Right lobe of liver (tissue), 4 donors: ENCODE measurements at regions not wholly inside any gene's neighbourhood (a gene's known extent, or its start where the extent isn't known, plus 50 kb on each side); places are given as distances from the start of the nearest gene placed in this dataset.

Source experiments
- POLR2A ChIP-seq: fragments of 450-650 bp; IDR thresholded peaks from one replicate; pipeline ENCODE4 v1.6.1; 2017; ENCODE audit warnings: antibody characterized with exemption, mild to moderate bottlenecking
- TF ChIP-seq, protein P1 (sequence below), 4 donors: fragments of 200-600 bp in 3 of 4; fragments of 450-650 bp in 1 of 4; IDR thresholded peaks; one replicate each; pipeline versions ENCODE4 v1.5.1 to v1.8.0; 2016 to 2022; ENCODE audit warnings: antibody characterized with exemption in 4 of 4, mild to moderate bottlenecking in 2 of 4
- donor health status: DM: no; HTN: no; CAD: no.
- donor health status: DM: no; HTN: no; CAD: no.
- donor health status: DM: no; HTN: yes; CAD: no.

DNA sequence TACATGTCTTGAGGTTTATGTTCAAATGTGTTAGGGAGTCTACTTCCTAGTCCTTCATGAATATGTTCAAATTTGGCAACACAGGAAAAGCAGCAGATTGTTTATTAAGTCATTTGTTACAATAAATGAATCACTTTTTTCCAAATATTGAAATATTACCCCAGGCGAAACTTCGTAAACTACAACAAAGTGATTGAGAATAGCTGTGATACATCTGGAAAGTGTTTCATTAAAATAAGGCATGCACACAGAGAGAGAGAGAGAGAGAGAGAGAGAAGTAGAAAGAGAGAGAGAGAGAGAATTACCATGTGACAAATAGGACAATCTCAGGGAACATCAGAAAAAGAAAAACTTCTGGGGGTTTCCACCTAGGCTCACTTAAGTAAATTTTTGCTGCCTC is 363.1 kb upstream of the PTCHD4 start:
- TF ChIP-seq, protein P1, sequence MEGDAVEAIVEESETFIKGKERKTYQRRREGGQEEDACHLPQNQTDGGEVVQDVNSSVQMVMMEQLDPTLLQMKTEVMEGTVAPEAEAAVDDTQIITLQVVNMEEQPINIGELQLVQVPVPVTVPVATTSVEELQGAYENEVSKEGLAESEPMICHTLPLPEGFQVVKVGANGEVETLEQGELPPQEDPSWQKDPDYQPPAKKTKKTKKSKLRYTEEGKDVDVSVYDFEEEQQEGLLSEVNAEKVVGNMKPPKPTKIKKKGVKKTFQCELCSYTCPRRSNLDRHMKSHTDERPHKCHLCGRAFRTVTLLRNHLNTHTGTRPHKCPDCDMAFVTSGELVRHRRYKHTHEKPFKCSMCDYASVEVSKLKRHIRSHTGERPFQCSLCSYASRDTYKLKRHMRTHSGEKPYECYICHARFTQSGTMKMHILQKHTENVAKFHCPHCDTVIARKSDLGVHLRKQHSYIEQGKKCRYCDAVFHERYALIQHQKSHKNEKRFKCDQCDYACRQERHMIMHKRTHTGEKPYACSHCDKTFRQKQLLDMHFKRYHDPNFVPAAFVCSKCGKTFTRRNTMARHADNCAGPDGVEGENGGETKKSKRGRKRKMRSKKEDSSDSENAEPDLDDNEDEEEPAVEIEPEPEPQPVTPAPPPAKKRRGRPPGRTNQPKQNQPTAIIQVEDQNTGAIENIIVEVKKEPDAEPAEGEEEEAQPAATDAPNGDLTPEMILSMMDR (IDR thresholded peaks at IDR 0.05): no peak
- no peak for TF ChIP-seq POLR2A
